B cell (primary cell): ENCODE measurements at regions not wholly inside any gene's neighbourhood (a gene's known extent, or its start where the extent isn't known, plus 50 kb on each side); places are given as distances from the start of the nearest gene placed in this dataset.

Experiments
- CTCF ChIP-seq: fragments of 200-600 bp; IDR thresholded peaks from one replicate; pipeline ENCODE4 v1.8.0; 2022; ENCODE audit warnings: antibody characterized with exemption, mild to moderate bottlenecking
- EZH2 ChIP-seq: IDR thresholded peaks from 2 replicates; pipeline ENCODE4 v1.6.1; 2012; ENCODE audit warnings: borderline replicate concordance, low read depth, mild to moderate bottlenecking, moderate library complexity, low read length; ENCODE audit not compliant: insufficient read depth, poor library complexity, severe bottlenecking

- TF ChIP-seq CTCF (no peak), EZH2 (no peak)
These were observed 273.2 kb downstream of the BCL2 start for GRCh38 chr18:63046375-63046774.
